H1 (cell line): ENCODE measurements at regions not wholly inside any gene's neighbourhood (a gene's known extent, or its start where the extent isn't known, plus 50 kb on each side); places are given as distances from the start of the nearest gene placed in this dataset.

Experiments used
- CHD1 ChIP-seq: IDR thresholded peaks from 2 replicates; pipeline ENCODE4 v1.6.1; 2012; ENCODE audit warnings: low read depth, low read length, improper control_type of control experiment
- CHD2 ChIP-seq: IDR thresholded peaks from 2 replicates; pipeline ENCODE4 v1.6.1; 2012; ENCODE audit warnings: low read length, improper control_type of control experiment
- EGR1 ChIP-seq: IDR thresholded peaks from 2 replicates; pipeline ENCODE4 v1.6.1; 2011; ENCODE audit warnings: low read depth, low read length, borderline replicate concordance
- FOSL1 ChIP-seq: IDR thresholded peaks from 2 replicates; pipeline ENCODE4 v1.6.1; 2011; ENCODE audit warnings: mild to moderate bottlenecking, low read depth, low read length, moderate library complexity; ENCODE audit not compliant: insufficient read depth
- GTF2F1 ChIP-seq: IDR thresholded peaks from 2 replicates; pipeline ENCODE4 v1.6.1; 2012; ENCODE audit warnings: low read depth, low read length, improper control_type of control experiment, borderline replicate concordance
- NANOG ChIP-seq: IDR thresholded peaks from 2 replicates; pipeline ENCODE4 v1.6.1; 2011; ENCODE audit warnings: low read length, low read depth, mild to moderate bottlenecking, inconsistent platforms; ENCODE audit not compliant: insufficient read depth, poor library complexity, severe bottlenecking
- NRF1 ChIP-seq: IDR thresholded peaks from 2 replicates; pipeline ENCODE4 v1.6.1; 2011; ENCODE audit warnings: mild to moderate bottlenecking, low read depth, low read length, improper control_type of control experiment
- RAD21 ChIP-seq, 2 experiments: IDR thresholded peaks in 1 of 2; conservative IDR thresholded peaks in 1 of 2; 2 replicates each; pipeline ENCODE4 v1.6.1; 2011; ENCODE audit warnings: low read depth in 2 of 2, low read length in 2 of 2, improper control_type of control experiment in 1 of 2, inconsistent platforms in 1 of 2, mild to moderate bottlenecking in 1 of 2, moderate library complexity in 1 of 2
- TAF1 ChIP-seq: IDR thresholded peaks from 2 replicates; pipeline ENCODE4 v1.6.1; 2011; ENCODE audit warnings: mild to moderate bottlenecking, low read depth, low read length
- TF ChIP-seq, protein P1 (sequence below): fragments of 300-600 bp; sonication (generic); IDR thresholded peaks from 2 replicates; pipeline ENCODE4 v1.7.1; 2012; ENCODE audit warnings: low read length, moderate library complexity, mild to moderate bottlenecking, inconsistent platforms; ENCODE audit not compliant: insufficient replicate concordance
- TF ChIP-seq, protein P2 (sequence below): IDR thresholded peaks from 2 replicates; pipeline ENCODE4 v1.6.1; 2012; ENCODE audit warnings: inconsistent platforms

DNA sequence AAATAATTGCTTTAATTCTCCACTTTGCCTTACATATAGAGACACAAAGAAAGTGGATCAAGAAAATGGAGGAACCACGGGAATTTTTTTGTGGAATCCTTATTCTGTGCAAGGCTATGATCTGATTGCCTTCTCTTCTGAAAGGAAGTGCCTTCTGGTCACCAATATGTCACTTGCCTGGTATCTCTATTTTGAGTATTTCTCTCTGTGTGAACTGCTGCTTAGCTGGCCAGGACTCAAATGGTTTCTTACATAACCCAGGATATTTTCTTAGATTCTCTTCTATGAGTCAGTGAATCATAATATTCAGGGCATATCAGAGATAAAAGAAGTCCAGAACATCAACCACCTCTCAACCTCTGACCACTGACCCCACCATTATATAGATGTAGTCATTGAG, 156.1 kb downstream of the DIO2 start (continued):
- TF ChIP-seq, protein P1, sequence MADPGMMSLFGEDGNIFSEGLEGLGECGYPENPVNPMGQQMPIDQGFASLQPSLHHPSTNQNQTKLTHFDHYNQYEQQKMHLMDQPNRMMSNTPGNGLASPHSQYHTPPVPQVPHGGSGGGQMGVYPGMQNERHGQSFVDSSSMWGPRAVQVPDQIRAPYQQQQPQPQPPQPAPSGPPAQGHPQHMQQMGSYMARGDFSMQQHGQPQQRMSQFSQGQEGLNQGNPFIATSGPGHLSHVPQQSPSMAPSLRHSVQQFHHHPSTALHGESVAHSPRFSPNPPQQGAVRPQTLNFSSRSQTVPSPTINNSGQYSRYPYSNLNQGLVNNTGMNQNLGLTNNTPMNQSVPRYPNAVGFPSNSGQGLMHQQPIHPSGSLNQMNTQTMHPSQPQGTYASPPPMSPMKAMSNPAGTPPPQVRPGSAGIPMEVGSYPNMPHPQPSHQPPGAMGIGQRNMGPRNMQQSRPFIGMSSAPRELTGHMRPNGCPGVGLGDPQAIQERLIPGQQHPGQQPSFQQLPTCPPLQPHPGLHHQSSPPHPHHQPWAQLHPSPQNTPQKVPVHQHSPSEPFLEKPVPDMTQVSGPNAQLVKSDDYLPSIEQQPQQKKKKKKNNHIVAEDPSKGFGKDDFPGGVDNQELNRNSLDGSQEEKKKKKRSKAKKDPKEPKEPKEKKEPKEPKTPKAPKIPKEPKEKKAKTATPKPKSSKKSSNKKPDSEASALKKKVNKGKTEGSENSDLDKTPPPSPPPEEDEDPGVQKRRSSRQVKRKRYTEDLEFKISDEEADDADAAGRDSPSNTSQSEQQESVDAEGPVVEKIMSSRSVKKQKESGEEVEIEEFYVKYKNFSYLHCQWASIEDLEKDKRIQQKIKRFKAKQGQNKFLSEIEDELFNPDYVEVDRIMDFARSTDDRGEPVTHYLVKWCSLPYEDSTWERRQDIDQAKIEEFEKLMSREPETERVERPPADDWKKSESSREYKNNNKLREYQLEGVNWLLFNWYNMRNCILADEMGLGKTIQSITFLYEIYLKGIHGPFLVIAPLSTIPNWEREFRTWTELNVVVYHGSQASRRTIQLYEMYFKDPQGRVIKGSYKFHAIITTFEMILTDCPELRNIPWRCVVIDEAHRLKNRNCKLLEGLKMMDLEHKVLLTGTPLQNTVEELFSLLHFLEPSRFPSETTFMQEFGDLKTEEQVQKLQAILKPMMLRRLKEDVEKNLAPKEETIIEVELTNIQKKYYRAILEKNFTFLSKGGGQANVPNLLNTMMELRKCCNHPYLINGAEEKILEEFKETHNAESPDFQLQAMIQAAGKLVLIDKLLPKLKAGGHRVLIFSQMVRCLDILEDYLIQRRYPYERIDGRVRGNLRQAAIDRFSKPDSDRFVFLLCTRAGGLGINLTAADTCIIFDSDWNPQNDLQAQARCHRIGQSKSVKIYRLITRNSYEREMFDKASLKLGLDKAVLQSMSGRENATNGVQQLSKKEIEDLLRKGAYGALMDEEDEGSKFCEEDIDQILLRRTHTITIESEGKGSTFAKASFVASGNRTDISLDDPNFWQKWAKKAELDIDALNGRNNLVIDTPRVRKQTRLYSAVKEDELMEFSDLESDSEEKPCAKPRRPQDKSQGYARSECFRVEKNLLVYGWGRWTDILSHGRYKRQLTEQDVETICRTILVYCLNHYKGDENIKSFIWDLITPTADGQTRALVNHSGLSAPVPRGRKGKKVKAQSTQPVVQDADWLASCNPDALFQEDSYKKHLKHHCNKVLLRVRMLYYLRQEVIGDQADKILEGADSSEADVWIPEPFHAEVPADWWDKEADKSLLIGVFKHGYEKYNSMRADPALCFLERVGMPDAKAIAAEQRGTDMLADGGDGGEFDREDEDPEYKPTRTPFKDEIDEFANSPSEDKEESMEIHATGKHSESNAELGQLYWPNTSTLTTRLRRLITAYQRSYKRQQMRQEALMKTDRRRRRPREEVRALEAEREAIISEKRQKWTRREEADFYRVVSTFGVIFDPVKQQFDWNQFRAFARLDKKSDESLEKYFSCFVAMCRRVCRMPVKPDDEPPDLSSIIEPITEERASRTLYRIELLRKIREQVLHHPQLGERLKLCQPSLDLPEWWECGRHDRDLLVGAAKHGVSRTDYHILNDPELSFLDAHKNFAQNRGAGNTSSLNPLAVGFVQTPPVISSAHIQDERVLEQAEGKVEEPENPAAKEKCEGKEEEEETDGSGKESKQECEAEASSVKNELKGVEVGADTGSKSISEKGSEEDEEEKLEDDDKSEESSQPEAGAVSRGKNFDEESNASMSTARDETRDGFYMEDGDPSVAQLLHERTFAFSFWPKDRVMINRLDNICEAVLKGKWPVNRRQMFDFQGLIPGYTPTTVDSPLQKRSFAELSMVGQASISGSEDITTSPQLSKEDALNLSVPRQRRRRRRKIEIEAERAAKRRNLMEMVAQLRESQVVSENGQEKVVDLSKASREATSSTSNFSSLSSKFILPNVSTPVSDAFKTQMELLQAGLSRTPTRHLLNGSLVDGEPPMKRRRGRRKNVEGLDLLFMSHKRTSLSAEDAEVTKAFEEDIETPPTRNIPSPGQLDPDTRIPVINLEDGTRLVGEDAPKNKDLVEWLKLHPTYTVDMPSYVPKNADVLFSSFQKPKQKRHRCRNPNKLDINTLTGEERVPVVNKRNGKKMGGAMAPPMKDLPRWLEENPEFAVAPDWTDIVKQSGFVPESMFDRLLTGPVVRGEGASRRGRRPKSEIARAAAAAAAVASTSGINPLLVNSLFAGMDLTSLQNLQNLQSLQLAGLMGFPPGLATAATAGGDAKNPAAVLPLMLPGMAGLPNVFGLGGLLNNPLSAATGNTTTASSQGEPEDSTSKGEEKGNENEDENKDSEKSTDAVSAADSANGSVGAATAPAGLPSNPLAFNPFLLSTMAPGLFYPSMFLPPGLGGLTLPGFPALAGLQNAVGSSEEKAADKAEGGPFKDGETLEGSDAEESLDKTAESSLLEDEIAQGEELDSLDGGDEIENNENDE = no peak
- TF ChIP-seq GTF2F1 (no peak), EGR1 (no peak), NANOG (no peak), FOSL1 (no peak), CHD2 (no peak), TAF1 (no peak), CHD1 (no peak), NRF1 (no peak), RAD21 (IDR thresholded peaks at IDR 0.05 in 1 of 2, conservative IDR thresholded peaks at IDR 0.05 in 1 of 2; ENCODE audit: low read depth in 2 of 2, low read length in 2 of 2) (no peak)
- TF ChIP-seq, protein P2, sequence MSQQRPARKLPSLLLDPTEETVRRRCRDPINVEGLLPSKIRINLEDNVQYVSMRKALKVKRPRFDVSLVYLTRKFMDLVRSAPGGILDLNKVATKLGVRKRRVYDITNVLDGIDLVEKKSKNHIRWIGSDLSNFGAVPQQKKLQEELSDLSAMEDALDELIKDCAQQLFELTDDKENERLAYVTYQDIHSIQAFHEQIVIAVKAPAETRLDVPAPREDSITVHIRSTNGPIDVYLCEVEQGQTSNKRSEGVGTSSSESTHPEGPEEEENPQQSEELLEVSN = no peak
